NCI-H1417 treated with DMSO at 0.1 percent for 48 hours (cell line): ENCODE measurements at regions not wholly inside any gene's neighbourhood (a gene's known extent, or its start where the extent isn't known, plus 50 kb on each side); places are given as distances from the start of the nearest gene placed in this dataset.
"Not testable (repeated sequence)": the region's sequence is repeated elsewhere in the genome, so short reads cannot be mapped to it uniquely, and the experiment has no call there.

ENCODE experiments used
- DNase-seq: peaks from one replicate; lab custom pipeline; 2025; lab: John Stamatoyannopoulos, UW

- DNase-seq = not testable (repeated sequence)
Observed at GRCh38 chr15:84094720-84095119, 140.9 kb upstream of the GOLGA6L4 start.

- not testable (repeated sequence) for DNase-seq
Observed at GRCh38 chr15:84097053-84097452, 138.5 kb upstream of the GOLGA6L4 start.

GRCh38 chr15:84098604-84099003 is 137.0 kb upstream of the GOLGA6L4 start:
- no peak for DNase-seq

- no peak for DNase-seq
Observed at GRCh38 chr15:84099181-84099580, 136.4 kb upstream of the GOLGA6L4 start.

- no peak for DNase-seq
Observed at GRCh38 chr15:84103345-84103744, 132.2 kb upstream of the GOLGA6L4 start.

- no peak for DNase-seq
Observed at GRCh38 chr15:84104853-84105252, 130.7 kb upstream of the GOLGA6L4 start.

- no peak for DNase-seq
Observed at GRCh38 chr15:84108728-84109127, 126.8 kb upstream of the GOLGA6L4 start.

- no peak for DNase-seq
Observed at GRCh38 chr15:84111575-84111974, 124.0 kb upstream of the GOLGA6L4 start.

- DNase-seq = no peak
Observed at GRCh38 chr15:84112025-84112424, 123.5 kb upstream of the GOLGA6L4 start.

GRCh38 chr15:84113919-84114318 is 121.7 kb upstream of the GOLGA6L4 start:
- DNase-seq = no peak

GRCh38 chr15:84114680-84115079 is 120.9 kb upstream of the GOLGA6L4 start:
- not testable (repeated sequence) for DNase-seq

- not testable (repeated sequence) for DNase-seq
Observed at GRCh38 chr15:84119351-84119750, 116.2 kb upstream of the GOLGA6L4 start.

GRCh38 chr15:84120903-84121302 is 114.7 kb upstream of the GOLGA6L4 start:
- DNase-seq = not testable (repeated sequence)

GRCh38 chr15:84128706-84129105 is 106.9 kb upstream of the GOLGA6L4 start:
- not testable (repeated sequence) for DNase-seq

GRCh38 chr15:84130098-84130831 is 105.3 kb upstream of the GOLGA6L4 start:
- not testable (repeated sequence) for DNase-seq

- DNase-seq = not testable (repeated sequence)
Observed at GRCh38 chr15:84135931-84136456, 99.6 kb upstream of the GOLGA6L4 start.

GRCh38 chr15:84142888-84143337 is 92.7 kb upstream of the GOLGA6L4 start:
- DNase-seq = peak; percentile 18

- DNase-seq = no peak
Observed at GRCh38 chr15:84143753-84144314, 91.7 kb upstream of the GOLGA6L4 start.

- DNase-seq = not testable (repeated sequence)
Observed at GRCh38 chr15:84144946-84145345, 90.6 kb upstream of the GOLGA6L4 start.

- not testable (repeated sequence) for DNase-seq
Observed at GRCh38 chr15:84146299-84146698, 89.3 kb upstream of the GOLGA6L4 start.

GRCh38 chr15:84147307-84147706 is 88.3 kb upstream of the GOLGA6L4 start:
- DNase-seq = not testable (repeated sequence)

GRCh38 chr15:84151205-84151931 is 84.2 kb upstream of the GOLGA6L4 start:
- DNase-seq = no peak
